Neutrophil (primary cell): ENCODE measurements at regions not wholly inside any gene's neighbourhood (a gene's known extent, or its start where the extent isn't known, plus 50 kb on each side); places are given as distances from the start of the nearest gene placed in this dataset.
"Not testable (repeated sequence)": the region's sequence is repeated elsewhere in the genome, so short reads cannot be mapped to it uniquely, and the experiment has no call there.

Experiments
- H3K27ac ChIP-seq: fragments of 200-600 bp; sonication (generic); 2 replicates; pipeline ENCODE4 v1.5.1; 2016; ENCODE audit warnings: mild to moderate bottlenecking, moderate library complexity
- H3K27me3 ChIP-seq: fragments of 200-600 bp; sonication (generic); 2 replicates; pipeline ENCODE4 v1.6.0; 2016; ENCODE audit warnings: mild to moderate bottlenecking
- H3K36me3 ChIP-seq: fragments of 200-600 bp; sonication (generic); 2 replicates; pipeline ENCODE4 v1.5.1; 2017
- H3K4me1 ChIP-seq, 2 experiments: fragments of 200-600 bp in 1 of 2; sonication (generic) in 1 of 2; 1 replicate in 1 of 2; 2 replicates in 1 of 2; pipeline versions ENCODE4 v1.5.1 to v1.6.1; 2013 to 2016; ENCODE audit warnings: low read depth in 1 of 2, low read length in 1 of 2, mild to moderate bottlenecking in 1 of 2, moderate library complexity in 1 of 2; ENCODE audit not compliant: control insufficient read depth in 1 of 2, insufficient read depth in 1 of 2
- H3K4me3 ChIP-seq, 2 experiments: fragments of 200-600 bp in 1 of 2; sonication (generic) in 1 of 2; 1 replicate in 1 of 2; 2 replicates in 1 of 2; pipeline ENCODE4 v1.5.1; 2013 to 2016; ENCODE audit warnings: low read depth in 1 of 2, low read length in 1 of 2, mild to moderate bottlenecking in 1 of 2, moderate library complexity in 1 of 2
- H3K9me3 ChIP-seq: fragments of 200-600 bp; sonication (generic); 2 replicates; pipeline ENCODE4 v1.5.1; 2016
- TF ChIP-seq, protein P1 (sequence below): fragments of 200-600 bp; sonication (generic); IDR thresholded peaks from 2 replicates; pipeline ENCODE4 v1.5.1; 2016; ENCODE audit warnings: antibody characterized with exemption

GRCh38 chr1:72431810-72432209 lies 149.5 kb upstream of the NEGR1 start:
- TF ChIP-seq, protein P1, sequence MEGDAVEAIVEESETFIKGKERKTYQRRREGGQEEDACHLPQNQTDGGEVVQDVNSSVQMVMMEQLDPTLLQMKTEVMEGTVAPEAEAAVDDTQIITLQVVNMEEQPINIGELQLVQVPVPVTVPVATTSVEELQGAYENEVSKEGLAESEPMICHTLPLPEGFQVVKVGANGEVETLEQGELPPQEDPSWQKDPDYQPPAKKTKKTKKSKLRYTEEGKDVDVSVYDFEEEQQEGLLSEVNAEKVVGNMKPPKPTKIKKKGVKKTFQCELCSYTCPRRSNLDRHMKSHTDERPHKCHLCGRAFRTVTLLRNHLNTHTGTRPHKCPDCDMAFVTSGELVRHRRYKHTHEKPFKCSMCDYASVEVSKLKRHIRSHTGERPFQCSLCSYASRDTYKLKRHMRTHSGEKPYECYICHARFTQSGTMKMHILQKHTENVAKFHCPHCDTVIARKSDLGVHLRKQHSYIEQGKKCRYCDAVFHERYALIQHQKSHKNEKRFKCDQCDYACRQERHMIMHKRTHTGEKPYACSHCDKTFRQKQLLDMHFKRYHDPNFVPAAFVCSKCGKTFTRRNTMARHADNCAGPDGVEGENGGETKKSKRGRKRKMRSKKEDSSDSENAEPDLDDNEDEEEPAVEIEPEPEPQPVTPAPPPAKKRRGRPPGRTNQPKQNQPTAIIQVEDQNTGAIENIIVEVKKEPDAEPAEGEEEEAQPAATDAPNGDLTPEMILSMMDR = no peak
- H3K4me1 ChIP-seq = no peaks in the 10 kb centered on the region
- no peaks in the 10 kb centered on the region for H3K9me3 ChIP-seq
- no peaks in the 10 kb centered on the region for H3K27me3 ChIP-seq
- H3K36me3 ChIP-seq = no peaks in the 10 kb centered on the region
- no peak overlapping the region for H3K4me3 ChIP-seq
- H3K27ac ChIP-seq = no peak overlapping the region

DNA sequence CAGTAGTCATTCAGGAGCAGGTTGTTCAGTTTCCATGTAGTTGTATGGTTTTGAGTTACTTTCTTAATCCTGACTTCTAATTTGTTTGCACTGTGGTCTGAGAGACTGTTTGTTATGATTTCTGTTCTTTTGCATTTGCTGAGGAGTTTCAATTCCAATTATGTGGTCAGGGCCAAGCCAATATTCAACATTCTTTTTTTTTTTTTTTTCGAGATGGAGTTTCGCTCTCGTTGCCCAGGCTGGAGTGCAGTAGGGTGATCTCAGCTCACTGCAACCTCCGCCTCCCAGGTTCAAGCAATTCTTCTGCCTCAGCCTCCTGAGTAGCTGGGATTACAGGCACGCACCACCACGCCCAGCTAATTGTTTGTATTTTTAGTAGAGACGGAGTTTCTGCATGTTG lies 145.9 kb upstream of the NEGR1 start:
- H3K4me3 ChIP-seq, H3K9me3 ChIP-seq, H3K27ac ChIP-seq, H3K36me3 ChIP-seq, H3K4me1 ChIP-seq, H3K27me3 ChIP-seq: not testable (repeated sequence)

GRCh38 chr1:72419229-72419628 lies 136.9 kb upstream of the NEGR1 start:
- no peaks in the 10 kb centered on the region for H3K36me3 ChIP-seq
- H3K9me3 ChIP-seq = no peaks in the 10 kb centered on the region
- H3K4me3 ChIP-seq = no peak overlapping the region
- H3K27ac ChIP-seq = no peak overlapping the region
- TF ChIP-seq, protein P1 = no peak
- no peaks in the 10 kb centered on the region for H3K27me3 ChIP-seq
- no peaks in the 10 kb centered on the region for H3K4me1 ChIP-seq

GRCh38 chr1:72412286-72412685 lies 129.9 kb upstream of the NEGR1 start:
- Histone ChIP-seq H3K9me3 (no peaks in the 10 kb centered on the region), H3K27me3 (no peaks in the 10 kb centered on the region), H3K4me3 (no peak overlapping the region), H3K27ac (no peak overlapping the region), H3K36me3 (no peaks in the 10 kb centered on the region), H3K4me1 (no peaks in the 10 kb centered on the region)
- TF ChIP-seq, protein P1 = no peak

- Histone ChIP-seq H3K27ac (no peak overlapping the region), H3K36me3 (no peaks in the 10 kb centered on the region), H3K27me3 (no peaks in the 10 kb centered on the region), H3K9me3 (no peaks in the 10 kb centered on the region), H3K4me1 (no peaks in the 10 kb centered on the region), H3K4me3 (no peak overlapping the region)
- TF ChIP-seq, protein P1 = no peak
These were observed 117.5 kb upstream of the NEGR1 start for GRCh38 chr1:72399807-72400206.

DNA sequence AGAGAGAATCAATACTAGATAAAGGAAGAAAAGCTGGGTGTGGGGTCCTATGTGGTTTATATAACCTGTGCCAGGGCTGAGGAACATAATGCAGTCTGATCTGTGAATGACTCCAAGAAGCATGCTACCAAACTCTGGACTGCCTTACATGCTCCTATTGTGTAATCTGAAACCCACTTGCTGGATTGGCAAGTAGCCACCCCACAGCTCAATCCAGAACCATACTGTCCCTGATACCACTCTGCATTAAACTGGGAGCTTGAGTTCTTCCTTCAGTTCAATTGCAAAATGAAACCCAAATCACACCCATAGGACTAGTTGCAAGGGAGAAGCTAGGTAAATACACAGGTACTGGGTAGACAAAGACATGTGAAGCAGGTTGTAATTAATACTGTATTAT lies 115.4 kb upstream of the NEGR1 start:
- Histone ChIP-seq H3K9me3 (no peaks in the 10 kb centered on the region), H3K27me3 (no peaks in the 10 kb centered on the region), H3K4me1 (no peaks in the 10 kb centered on the region), H3K4me3 (no peak overlapping the region), H3K27ac (no peak overlapping the region), H3K36me3 (no peaks in the 10 kb centered on the region)
- TF ChIP-seq, protein P1 = no peak
